GM19372 (cell line): ENCODE measurements at regions not wholly inside any gene's neighbourhood (a gene's known extent, or its start where the extent isn't known, plus 50 kb on each side); places are given as distances from the start of the nearest gene placed in this dataset.

ENCODE experiments used
- ATAC-seq: cut with Tn5 transposase; IDR thresholded peaks from one replicate; pipeline ENCODE4 v1.9.1; 2021; ENCODE audit warnings: mild to moderate bottlenecking, low read depth, moderate library complexity; ENCODE audit not compliant: unreplicated experiment

DNA sequence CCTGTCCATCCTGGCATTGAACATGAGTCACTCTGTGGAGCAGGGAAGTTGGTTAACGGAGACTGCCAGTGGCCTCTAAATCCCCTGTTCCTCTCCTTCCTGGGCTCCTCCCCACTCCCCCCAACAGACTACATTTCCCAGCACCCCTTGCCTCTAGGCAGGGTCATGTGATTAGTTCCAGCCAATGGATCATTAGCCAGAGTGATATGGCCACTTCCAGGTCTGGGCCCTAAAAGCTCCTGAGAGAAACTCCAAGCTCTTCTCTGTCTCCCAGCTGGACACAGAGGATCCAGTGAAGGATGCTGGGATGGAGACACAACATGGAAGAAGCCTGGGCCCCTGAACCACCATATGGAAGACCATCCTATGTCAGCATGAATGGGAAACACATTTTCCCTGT lies 54.4 kb upstream of the RFLNA start:
- ATAC-seq, result no peak

DNA sequence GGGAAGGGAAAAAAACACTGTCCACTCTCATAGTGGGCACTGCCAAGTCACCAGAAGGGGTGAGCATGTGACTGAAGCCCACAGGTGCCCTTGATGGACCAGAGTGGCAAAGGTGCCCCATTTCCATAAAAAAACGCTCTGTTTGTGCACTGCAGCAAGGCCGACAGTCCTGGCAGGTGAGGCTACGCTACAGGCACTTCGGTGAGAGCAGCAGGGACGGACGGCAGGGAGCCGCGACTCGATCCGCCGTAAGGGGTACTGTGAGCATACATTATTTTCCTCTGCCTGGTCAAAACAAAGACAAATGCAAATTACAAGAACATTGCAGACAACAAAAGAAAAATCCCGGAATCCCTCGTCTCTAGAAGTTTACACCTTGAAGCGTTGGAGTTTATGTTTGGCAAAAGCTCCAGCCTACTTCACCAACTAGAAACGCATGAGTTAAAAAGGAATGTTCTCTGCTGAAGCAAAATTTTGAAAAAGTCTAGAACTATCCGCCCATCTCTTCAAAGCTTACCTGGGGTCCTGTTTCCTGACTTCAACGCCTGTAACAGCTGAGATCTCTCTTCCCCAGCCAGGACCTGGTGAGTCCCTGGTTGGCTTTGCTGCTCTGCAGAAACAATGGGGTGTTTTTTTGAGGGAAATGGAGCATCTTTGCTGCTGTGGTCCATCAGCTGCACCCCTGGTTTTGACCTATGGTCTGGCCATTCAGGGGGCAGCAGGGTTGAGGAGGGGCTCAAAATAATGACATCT lies 52.9 kb upstream of the RFLNA start:
- no peak for ATAC-seq

DNA sequence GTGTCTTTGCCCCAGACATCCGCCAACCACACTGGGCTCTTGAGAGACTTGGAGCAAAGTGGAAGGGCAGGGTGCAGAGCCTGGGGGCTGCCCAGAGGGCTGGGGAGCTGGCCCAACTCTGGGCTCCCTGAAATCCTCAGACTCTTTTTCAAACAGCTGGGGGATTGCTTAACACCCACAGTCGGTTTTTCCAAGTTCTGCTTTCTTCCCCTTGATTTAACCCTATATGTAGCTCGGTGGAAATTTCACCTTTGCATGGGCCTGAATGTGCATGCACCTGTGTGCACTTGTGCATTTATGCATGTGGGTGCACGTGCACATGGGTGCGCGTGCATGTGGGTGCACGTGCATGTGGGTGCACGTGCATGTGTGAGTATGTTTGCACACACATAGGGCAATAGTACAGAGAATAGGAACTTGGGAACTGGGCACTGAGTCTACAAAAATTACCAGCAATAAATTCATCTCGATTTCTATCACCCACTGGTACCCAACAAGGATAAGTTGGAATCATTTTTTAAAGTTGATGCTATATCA lies 52.3 kb upstream of the RFLNA start:
- no peak for ATAC-seq

DNA sequence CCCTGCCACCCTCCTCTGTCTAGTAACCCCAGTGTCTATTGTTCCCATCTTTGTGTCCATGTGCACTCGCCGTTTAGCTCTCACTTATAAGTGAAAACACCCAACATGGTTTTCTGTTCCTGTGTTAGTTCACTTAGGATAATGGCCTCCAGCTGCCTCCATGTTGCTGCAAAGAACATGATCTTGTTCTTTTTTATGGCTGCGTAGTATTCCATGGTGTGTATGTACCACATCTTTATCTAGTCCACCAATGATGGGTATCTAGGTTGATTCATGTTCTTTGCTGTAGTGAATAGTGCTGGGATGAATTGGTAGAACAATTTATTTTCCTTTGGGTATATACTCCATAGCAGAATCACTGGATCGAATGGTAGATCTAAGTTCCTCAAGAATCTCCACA lies 51.0 kb upstream of the RFLNA start:
- ATAC-seq, result no peak
